ENCODE measurements at regions not wholly inside any gene's neighbourhood (a gene's known extent, or its start where the extent isn't known, plus 50 kb on each side); places are given as distances from the start of the nearest gene placed in this dataset.

DNA sequence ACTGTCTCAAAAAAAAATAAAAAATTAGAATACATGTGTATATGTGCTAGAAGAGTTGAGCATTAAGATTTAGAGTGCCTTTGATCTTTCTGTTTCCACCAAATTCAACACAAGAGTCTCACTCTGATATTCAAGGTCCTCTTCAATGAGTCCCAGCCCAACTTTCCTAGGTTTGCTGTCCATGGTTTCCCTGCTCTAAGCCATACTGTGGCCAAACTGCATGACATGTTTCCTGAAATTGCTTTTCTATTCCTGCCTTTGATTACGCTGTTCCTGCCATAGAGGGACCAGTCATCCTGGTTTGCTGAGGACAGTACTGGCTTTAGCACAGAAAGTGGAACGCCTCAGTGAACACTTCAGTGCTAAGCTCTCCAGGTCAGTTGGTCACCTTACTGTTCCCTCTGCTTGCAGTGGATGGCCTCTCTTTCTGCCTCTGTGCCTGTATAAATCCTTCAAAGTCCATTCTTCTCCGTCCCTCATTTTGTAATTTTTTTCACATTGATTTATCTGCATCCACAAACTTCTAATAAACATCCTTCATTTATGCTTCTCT lies 305.9 kb upstream of the PROX1 start:
- no peak for TF ChIP-seq CTCF (IDR thresholded peaks at IDR 0.05)
- TF ChIP-seq POLR2A (IDR thresholded peaks at IDR 0.05; ENCODE audit: low read depth), result no peak
- TF ChIP-seq POLR2AphosphoS5 (IDR thresholded peaks at IDR 0.05), result no peak
